D721Med (cell line): ENCODE measurements at regions not wholly inside any gene's neighbourhood (a gene's known extent, or its start where the extent isn't known, plus 50 kb on each side); places are given as distances from the start of the nearest gene placed in this dataset.

Experiments
- DNase-seq: peaks from one replicate; pipeline ENCODE4 v3.0.0; 2011; ENCODE audit warnings: low spot score; ENCODE audit not compliant: insufficient read length
- FAIRE-seq: peaks from 2 replicates; lab custom pipeline; 2011; peaks lifted over from hg19 to GRCh38; lab: Jason Lieb, UNC
- TF ChIP-seq, protein P1 (sequence below): IDR thresholded peaks from 2 replicates; pipeline ENCODE4 v1.5.1; 2012; ENCODE audit warnings: mild to moderate bottlenecking, control low read depth; ENCODE audit not compliant: insufficient read depth; ENCODE audit errors: missing control alignments

DNA sequence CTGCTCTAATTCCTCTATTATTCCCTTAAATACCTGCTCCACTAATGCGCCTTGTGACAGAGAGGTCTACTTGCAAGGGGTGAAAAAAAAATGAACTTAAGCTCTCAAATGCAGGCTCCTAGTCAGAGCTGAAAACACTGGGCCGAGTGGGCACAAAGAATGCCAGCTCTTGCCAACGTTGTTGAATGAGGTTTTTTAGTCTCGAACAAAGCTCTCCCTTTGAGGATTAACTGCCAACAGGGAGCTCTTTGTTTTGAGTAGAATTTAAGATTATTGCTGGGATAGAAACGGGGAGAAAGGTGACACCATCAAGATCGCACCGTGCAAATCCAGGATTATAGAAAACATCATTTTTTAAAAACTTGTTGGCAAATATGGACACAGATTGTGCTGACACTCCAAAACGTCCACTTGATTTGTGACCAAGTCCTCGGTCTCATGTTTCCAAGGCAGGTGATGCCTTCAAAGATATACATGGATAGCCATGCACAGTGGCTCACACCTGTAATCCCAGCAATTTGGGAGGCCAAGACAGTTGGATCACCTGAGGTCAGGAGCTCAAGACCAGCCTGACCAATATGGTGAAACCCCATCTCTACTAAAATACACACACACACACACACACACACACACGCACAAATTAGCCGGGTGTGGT, 163.2 kb downstream of the BMP7 start:
- FAIRE-seq (no peak), DNase-seq (no peak)
- TF ChIP-seq, protein P1, sequence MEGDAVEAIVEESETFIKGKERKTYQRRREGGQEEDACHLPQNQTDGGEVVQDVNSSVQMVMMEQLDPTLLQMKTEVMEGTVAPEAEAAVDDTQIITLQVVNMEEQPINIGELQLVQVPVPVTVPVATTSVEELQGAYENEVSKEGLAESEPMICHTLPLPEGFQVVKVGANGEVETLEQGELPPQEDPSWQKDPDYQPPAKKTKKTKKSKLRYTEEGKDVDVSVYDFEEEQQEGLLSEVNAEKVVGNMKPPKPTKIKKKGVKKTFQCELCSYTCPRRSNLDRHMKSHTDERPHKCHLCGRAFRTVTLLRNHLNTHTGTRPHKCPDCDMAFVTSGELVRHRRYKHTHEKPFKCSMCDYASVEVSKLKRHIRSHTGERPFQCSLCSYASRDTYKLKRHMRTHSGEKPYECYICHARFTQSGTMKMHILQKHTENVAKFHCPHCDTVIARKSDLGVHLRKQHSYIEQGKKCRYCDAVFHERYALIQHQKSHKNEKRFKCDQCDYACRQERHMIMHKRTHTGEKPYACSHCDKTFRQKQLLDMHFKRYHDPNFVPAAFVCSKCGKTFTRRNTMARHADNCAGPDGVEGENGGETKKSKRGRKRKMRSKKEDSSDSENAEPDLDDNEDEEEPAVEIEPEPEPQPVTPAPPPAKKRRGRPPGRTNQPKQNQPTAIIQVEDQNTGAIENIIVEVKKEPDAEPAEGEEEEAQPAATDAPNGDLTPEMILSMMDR: no peak

DNA sequence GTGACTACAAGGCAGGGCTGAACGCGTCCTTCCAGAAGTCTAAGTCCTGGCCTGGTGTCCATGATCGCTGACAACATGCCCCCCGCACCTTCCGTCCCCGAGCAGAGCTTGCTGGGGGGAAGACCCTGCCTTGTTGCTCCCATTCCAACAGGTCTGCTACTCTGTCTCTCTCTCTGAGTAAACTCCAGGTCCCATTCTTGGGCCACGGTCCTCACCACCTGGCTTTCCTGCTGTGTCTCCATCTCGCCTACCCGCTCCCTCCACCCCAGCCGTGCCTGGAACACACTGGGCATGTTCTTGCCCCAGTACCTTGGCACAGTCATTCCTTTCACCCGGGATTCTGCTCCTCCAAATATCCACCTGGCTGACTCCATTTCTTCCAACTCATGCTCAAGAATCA, 162.3 kb downstream of the BMP7 start:
- no peak for FAIRE-seq
- TF ChIP-seq, protein P1: no peak
- no peak for DNase-seq

DNA sequence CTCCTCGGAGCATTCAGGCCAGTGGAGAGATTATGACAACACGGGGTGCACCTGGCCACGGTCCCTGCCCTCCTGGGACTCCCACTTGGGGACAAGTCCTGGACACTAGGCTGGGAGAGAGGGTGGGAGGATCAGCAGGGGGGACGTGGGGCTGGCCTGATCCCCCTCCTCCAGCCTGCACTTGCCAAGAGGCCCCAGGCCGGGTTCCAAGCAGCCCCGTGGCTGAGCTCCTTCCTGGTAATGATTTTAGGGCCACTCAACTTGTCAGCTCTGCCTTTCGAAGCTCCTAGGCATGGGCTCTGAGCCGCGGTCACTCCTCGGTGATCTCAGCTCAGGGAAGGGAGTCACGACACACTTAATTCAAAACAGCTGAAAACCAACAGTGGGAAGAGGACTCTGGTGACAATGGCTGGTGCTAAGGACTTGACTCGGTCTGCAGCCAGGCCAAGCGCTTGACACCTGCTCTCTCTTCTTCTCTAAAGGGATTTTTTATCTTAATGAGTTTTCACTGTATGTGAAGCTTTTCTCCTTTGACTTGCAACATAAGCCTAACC, 161.7 kb downstream of the BMP7 start:
- no peak for FAIRE-seq
- TF ChIP-seq, protein P1: no peak
- no peak for DNase-seq

DNA sequence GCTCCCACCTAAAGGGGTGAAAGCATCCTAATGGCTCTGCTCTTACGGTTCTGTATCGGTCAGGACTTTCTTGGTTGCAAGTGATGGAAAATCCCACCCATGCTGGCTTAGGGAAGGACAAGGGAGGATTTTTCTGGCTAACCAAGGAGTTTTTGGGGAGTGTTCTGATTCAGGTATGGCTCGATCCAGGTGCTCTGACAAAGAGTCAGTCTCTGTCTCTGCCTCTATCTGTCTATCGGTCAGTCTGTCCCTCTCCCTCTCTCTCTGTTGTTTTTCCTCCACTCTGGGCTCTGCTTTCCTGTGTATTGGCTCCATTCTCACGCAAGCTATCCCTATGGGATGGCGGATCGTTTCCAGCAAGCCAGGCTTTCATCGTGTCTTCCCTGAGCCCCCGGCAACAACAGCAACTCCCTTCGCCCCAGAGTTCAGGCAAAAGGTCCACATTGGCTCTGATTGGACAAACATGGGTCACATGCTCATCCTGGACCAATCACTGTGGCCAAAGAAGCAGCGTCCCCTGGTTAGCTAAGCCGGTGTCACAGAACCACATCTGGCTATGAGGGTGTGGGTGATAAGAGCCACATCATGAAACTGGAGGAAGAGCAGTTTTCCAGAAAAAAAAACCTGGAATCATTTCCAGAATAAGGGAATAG, 160.3 kb downstream of the BMP7 start:
- DNase-seq: no peak

DNA sequence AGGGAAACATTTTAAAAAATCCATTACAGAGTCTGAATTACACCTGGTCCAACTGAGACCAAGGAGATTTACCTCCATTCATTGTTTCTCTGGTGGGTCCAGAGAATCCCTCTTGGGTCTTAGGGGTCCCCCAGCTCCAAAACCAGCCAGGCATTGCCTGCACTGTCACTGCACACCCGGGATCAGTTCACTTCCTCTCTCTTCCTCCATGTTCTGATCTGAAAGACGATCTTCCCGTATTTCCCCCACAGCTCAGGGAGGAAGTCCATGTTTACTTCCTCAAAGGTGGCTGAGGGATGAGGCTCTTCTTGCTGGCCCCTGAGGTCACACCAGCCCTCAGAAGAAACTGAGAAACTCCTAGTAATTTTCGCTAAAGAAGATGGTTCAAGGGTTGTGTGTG, 159.7 kb downstream of the BMP7 start:
- no peak for FAIRE-seq
- TF ChIP-seq, protein P1: no peak
- DNase-seq: no peak

More for the DNA sequence above, 160.3 kb downstream of the BMP7 start:
- TF ChIP-seq, protein P1: no peak
- no peak for FAIRE-seq

DNA sequence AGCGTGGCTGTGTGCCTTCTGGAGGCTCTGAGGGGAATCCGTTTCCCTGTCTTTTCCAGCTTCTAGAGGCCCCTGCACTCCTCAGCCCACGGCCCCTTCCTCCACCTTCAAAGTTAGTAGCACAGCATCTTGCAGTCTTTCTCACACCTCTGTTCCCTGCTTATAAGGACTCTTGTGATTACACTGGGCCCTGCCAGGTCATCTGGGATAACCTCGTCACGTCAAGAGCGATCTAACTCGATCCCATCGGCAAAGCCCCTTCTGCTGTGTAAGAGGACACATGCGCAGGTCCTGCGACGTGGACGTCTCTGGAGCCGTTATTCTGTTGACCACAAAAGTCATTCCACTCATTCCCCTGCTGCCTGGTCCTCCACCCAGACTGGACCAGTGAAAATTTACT, 159.2 kb downstream of the BMP7 start:
- FAIRE-seq: no peak
- no peak for DNase-seq
- TF ChIP-seq, protein P1: no peak

DNA sequence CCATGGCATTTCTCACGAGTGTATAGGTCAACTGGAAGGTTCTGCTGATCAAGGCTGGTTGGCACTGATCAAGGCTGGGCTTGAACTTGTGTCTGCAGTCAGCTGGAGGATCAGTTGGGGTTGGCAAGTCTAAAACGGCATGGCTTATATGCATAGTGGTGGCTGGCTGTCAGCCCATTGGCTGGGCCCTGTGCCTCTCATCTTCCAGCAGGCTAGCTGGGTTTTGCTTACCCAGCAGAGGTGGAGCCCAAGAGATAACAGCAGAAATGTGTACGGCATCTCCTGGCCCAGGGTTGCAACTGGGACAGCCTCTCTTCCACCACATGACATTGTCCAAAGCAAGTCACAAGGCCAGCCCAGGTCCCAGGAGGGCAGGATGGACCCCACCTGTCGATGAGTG, 158.2 kb downstream of the BMP7 start:
- FAIRE-seq: no peak
- no peak for DNase-seq
- TF ChIP-seq, protein P1: no peak
